H1 (cell line): ENCODE measurements at regions not wholly inside any gene's neighbourhood (a gene's known extent, or its start where the extent isn't known, plus 50 kb on each side); places are given as distances from the start of the nearest gene placed in this dataset.
"Not testable (repeated sequence)": the region's sequence is repeated elsewhere in the genome, so short reads cannot be mapped to it uniquely, and the experiment has no call there.

Experiments used
- BRCA1 ChIP-seq: IDR thresholded peaks from 2 replicates; pipeline ENCODE4 v1.6.1; 2012; ENCODE audit warnings: low read depth, low read length, improper control_type of control experiment
- CBX8 ChIP-seq: fragments of 300-800, 300-1000 bp; sonication (generic); IDR thresholded peaks from 2 replicates; pipeline ENCODE4 v1.7.1; 2016; ENCODE audit warnings: low read depth, low read length, borderline replicate concordance
- CEBPB ChIP-seq: IDR thresholded peaks from 2 replicates; pipeline ENCODE4 v1.6.1; 2012; ENCODE audit warnings: low read depth, low read length
- CREB1 ChIP-seq: IDR thresholded peaks from 2 replicates; pipeline ENCODE4 v1.6.1; 2012; ENCODE audit warnings: inconsistent platforms
- CTCF ChIP-seq, 3 experiments: IDR thresholded peaks; 1 replicate in 2 of 3; 2 replicates in 1 of 3; pipeline versions ENCODE4 v1.5.1 to v1.6.1; 2011; ENCODE audit warnings: low read length in 3 of 3, mild to moderate bottlenecking in 3 of 3, inconsistent platforms in 2 of 3, low read depth in 1 of 3, moderate library complexity in 1 of 3; ENCODE audit not compliant: insufficient read depth in 1 of 3; ENCODE audit errors: control extremely low read depth in 1 of 3
- EZH2 ChIP-seq: fragments of 200-600 bp; sonication (generic); IDR thresholded peaks from 2 replicates; pipeline ENCODE4 v1.7.1; 2012; ENCODE audit warnings: low read depth, mild to moderate bottlenecking, moderate library complexity, low read length, inconsistent platforms; ENCODE audit not compliant: severe bottlenecking
- FOSL1 ChIP-seq: IDR thresholded peaks from 2 replicates; pipeline ENCODE4 v1.6.1; 2011; ENCODE audit warnings: mild to moderate bottlenecking, low read depth, low read length, moderate library complexity; ENCODE audit not compliant: insufficient read depth
- KDM1A ChIP-seq: fragments of 200-600, 300-600 bp; sonication (generic); IDR thresholded peaks from 2 replicates; pipeline ENCODE4 v1.7.1; 2016; ENCODE audit warnings: mild to moderate bottlenecking, low read length, borderline replicate concordance
- MAFK ChIP-seq: IDR thresholded peaks from 2 replicates; pipeline ENCODE4 v1.6.1; 2012; ENCODE audit warnings: low read depth, mild to moderate bottlenecking, improper control_type of control experiment, low read length
- MAX ChIP-seq: IDR thresholded peaks from 2 replicates; pipeline ENCODE4 v1.6.1; 2012; ENCODE audit warnings: inconsistent platforms
- NRF1 ChIP-seq: IDR thresholded peaks from 2 replicates; pipeline ENCODE4 v1.6.1; 2011; ENCODE audit warnings: mild to moderate bottlenecking, low read depth, low read length, improper control_type of control experiment
- POLR2A ChIP-seq, 2 experiments: IDR thresholded peaks; 1 replicate in 1 of 2; 2 replicates in 1 of 2; pipeline ENCODE4 v1.6.1; 2011; ENCODE audit warnings: low read depth in 2 of 2, low read length in 2 of 2, mild to moderate bottlenecking in 2 of 2; ENCODE audit errors: control extremely low read depth in 1 of 2
- TAF1 ChIP-seq: IDR thresholded peaks from 2 replicates; pipeline ENCODE4 v1.6.1; 2011; ENCODE audit warnings: mild to moderate bottlenecking, low read depth, low read length

DNA sequence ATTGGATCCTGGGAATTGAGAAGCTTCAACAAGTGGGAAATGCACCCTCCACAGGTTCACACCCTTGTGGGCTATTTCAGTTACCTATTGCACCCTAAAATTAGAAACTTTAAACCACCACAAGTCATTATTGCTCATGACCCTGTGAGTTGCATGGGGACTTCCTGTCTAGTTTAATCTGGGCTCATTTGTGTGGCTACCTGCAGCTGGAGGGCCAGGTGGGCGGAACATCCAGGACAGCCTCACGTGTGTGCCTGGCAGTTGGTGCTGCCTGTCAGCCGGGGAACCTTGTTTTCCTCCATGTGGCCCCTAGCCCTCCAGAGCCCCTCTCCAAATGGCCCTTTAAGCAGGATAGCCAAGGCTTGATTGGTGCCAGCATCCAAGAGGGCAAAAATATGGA is 128.5 kb upstream of the ROPN1B start:
- not testable (repeated sequence) for TF ChIP-seq BRCA1; MAX; CTCF (IDR thresholded peaks at IDR 0.05; ENCODE audit: control extremely low read depth in 1 of 3, insufficient read depth in 1 of 3, low read depth in 1 of 3, low read length in 3 of 3); POLR2A (IDR thresholded peaks at IDR 0.05; ENCODE audit: control extremely low read depth in 1 of 2, low read depth in 2 of 2, low read length in 2 of 2); TAF1; CREB1; MAFK; CBX8; KDM1A; NRF1; EZH2; CEBPB; FOSL1
